GM18867 (cell line): ENCODE measurements at regions not wholly inside any gene's neighbourhood (a gene's known extent, or its start where the extent isn't known, plus 50 kb on each side); places are given as distances from the start of the nearest gene placed in this dataset.

Experiments
- ATAC-seq: cut with Tn5 transposase; IDR thresholded peaks from one replicate; pipeline ENCODE4 v1.9.1; 2021; ENCODE audit warnings: mild to moderate bottlenecking, moderate library complexity; ENCODE audit not compliant: unreplicated experiment

- ATAC-seq = no peak
Measured at GRCh38 chr3:116630494-116630893, 79.1 kb upstream of the TUSC7 start.

- ATAC-seq = no peak
Measured at GRCh38 chr3:116639641-116640040, 69.9 kb upstream of the TUSC7 start.

DNA sequence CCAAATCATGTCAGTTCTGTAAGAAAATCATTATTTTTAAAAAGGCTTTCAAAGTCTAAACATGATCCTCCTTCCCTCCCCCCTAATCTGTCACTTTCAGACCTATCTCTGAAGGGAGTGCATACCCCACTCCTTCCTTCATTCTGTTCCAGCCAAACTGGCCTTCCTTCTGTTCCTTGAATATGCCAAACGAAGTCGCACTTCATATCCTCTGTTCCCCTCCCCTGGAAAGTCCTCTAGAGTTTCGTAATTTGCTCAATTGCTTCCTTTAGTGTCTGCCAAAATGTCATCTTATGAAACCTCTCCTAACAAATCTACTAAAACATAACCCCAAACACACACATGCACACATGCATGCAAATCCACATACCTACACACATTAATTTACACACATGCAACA is 69.5 kb upstream of the TUSC7 start:
- ATAC-seq = no peak

GRCh38 chr3:116643001-116643400 is 66.6 kb upstream of the TUSC7 start:
- ATAC-seq = no peak

DNA sequence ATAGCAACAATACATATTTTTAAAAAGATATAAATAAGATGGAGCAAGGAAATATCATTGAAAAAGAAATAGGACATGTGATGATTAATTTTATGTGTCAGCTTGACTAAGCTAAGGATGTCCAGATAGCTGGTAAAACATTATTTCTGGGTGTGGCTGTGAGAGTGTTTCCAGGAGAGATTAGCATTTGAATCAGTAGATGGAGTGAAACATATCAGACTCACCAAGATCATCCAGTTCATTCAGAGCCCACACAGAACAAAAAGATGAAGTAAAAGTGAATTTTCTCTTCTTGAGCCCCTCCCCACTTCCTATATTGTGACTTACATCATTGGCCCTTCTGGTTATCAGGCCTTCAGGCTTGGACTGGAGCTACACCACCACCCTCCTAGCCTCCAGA is 61.6 kb upstream of the TUSC7 start:
- ATAC-seq = no peak
